Mononuclear cell (primary cell): ENCODE measurements at regions not wholly inside any gene's neighbourhood (a gene's known extent, or its start where the extent isn't known, plus 50 kb on each side); places are given as distances from the start of the nearest gene placed in this dataset.
"Not testable (repeated sequence)": the region's sequence is repeated elsewhere in the genome, so short reads cannot be mapped to it uniquely, and the experiment has no call there.

Source experiments
- H3K27me3 ChIP-seq: 2 replicates; pipeline ENCODE4 v1.6.0; 2011; ENCODE audit warnings: low read length, control low read depth; ENCODE audit not compliant: insufficient read depth
- H3K4me1 ChIP-seq: 2 replicates; pipeline ENCODE4 v1.5.1; 2011; ENCODE audit warnings: mild to moderate bottlenecking, low read length, control low read depth; ENCODE audit not compliant: insufficient read depth
- H3K4me3 ChIP-seq: 2 replicates; pipeline ENCODE4 v1.5.1; 2011; ENCODE audit warnings: mild to moderate bottlenecking, low read length, moderate library complexity
- H3K9me3 ChIP-seq: 2 replicates; pipeline ENCODE4 v1.5.1; 2011; ENCODE audit warnings: low read depth, mild to moderate bottlenecking, control low read depth, low read length

DNA sequence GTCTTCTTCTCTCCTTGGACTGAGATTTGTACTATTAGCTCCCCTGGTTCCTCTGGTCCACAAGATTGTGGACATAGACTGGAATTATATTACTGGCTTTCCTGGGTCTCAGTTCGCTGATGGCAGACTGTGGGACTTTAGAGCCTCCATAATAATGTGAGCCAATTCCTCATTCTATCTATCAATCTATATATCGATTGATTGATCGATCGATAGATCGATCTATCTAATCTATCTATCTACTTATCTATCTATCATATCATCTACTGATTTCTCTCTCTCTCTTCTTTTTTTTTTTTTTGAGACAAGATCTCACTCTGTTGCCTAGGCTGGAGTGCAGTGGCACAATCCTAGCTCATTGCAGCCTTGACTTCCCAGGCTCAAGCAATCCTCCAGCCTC, 51.5 kb upstream of the DDR1 start:
- Histone ChIP-seq H3K9me3 (no peaks in the 10 kb centered on the region), H3K27me3 (no peaks in the 10 kb centered on the region), H3K4me3 (no peak overlapping the region), H3K4me1 (peaks cover 51% of the 10 kb centered on the region)

DNA sequence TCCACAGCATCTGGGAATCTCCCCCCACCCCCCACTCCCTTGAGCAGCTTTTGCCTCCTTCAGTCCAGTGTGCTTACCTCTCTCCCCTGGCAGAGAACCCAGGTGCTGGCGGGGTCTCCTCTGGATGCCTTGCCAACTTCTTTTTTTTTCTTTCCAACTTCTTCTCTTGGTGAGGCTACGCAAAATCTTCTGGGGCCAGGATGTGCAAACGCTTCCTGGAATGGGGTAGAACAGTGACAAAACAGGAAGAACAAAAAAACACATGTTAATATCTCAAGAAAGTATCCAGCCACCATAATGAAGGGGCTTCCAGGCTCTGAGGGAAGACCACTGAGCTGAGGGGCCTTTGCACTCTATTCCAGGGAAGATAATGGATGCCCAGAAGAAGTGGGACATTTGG, 53.9 kb upstream of the DDR1 start:
- no peaks in the 10 kb centered on the region for H3K9me3 ChIP-seq
- H3K4me3 ChIP-seq, result peak overlapping the region; percentile 50
- H3K27me3 ChIP-seq, result no peaks in the 10 kb centered on the region
- peaks cover 59% of the 10 kb centered on the region for H3K4me1 ChIP-seq

DNA sequence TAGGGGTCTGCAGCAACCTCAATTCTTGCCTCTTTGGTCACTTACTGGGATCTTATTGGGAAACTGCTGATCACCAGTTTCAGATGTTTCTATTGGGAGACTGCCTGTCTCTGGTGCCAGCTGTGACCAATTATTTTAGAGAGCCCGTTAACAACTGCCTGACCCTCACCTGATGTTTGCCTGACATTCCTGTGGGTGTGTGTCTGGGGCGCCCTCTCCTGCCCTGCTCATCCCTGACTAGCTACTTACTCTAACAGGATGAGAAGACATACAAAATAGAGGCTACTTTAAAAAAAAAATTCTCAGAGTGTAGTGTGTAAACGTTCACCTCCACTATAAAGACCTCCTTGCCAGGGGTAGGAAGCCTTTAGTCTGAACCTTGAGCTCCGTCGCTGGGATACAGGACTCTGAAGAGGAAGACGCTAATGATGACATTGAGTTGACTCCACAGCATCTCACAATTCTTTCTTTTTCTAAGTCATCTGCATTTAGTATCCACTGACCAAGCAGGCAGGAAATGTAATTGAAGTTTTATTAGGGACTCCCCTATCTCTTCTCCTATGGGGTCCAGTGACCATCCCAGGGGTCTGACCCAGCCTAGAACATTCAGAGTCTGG, 54.6 kb upstream of the DDR1 start:
- H3K4me1 ChIP-seq, result peaks cover 55% of the 10 kb centered on the region

DNA sequence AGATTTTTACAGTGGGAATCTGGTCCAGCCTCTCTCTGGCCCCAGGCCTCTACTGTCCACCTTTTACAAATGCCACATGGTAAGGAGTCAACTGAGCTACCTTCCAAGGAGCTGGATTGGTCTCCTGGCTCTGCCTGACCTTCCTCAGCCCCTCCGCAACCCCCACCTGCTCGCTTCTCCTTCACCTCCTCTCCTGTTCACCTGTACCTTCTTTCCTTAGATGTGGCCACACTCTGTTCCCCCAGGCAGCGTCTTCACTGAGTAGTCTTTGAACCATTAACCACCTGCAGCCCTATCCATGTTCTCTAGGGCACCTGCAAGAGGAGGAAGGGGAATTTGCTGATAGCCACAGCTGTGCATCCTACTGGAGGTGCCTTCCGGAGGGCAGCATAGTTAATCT, 55.3 kb upstream of the DDR1 start:
- H3K4me1 ChIP-seq, result peaks cover 54% of the 10 kb centered on the region
- H3K9me3 ChIP-seq, result no peaks in the 10 kb centered on the region
- H3K4me3 ChIP-seq, result peak overlapping the region; percentile 50

More for the DNA sequence above, 54.6 kb upstream of the DDR1 start:
- peak overlapping the region; percentile 50 for H3K4me3 ChIP-seq
- H3K27me3 ChIP-seq, result no peaks in the 10 kb centered on the region
- no peaks in the 10 kb centered on the region for H3K9me3 ChIP-seq

DNA sequence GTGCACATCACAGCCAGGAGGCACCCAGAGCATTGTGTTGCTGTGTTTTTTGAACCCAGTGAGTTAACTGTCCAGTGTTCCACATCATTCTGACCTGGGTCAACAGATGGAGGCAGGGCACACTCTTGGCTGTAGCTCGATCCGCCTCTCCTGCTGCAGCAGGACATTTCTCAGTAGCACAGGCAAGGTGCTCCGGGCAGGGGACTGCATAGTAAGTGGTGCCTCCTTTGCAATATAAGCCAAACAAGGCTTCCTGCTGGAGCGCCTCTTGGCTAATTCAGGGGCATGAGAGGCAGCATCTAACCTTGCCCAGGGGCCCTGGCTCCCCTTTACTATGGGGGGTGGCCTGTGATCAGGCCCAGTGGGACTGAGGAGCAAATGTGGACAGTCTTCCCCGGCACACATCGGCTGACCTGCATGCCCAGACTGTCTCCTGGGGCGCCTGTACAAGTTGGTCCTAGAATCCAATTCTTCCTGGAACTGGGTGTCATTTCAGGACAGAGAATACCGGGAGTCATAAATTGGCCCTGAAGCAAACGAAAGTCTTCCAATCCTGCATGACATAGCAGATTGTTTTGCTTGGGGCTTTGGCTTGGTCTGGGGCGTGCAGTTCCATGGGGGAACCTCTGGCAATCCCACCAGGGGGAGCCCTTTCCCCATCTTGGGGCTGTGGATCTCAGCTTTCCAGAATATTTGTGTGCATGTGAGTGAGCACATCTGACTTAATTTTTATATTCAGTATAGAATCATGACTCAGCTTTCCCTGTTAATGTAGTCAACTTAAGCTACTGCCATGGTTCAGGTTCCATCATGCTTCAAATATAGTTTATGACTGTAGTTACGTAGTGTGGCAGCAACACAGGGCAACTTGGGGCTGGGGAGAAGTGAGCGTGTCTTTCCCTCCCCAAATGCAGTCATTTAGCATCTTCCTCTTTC, 56.0 kb upstream of the DDR1 start:
- Histone ChIP-seq H3K4me3 (peak overlapping the region; percentile 50), H3K27me3 (no peaks in the 10 kb centered on the region), H3K9me3 (no peaks in the 10 kb centered on the region), H3K4me1 (peaks cover 61% of the 10 kb centered on the region)

More for the DNA sequence above, 55.3 kb upstream of the DDR1 start:
- no peaks in the 10 kb centered on the region for H3K27me3 ChIP-seq

DNA sequence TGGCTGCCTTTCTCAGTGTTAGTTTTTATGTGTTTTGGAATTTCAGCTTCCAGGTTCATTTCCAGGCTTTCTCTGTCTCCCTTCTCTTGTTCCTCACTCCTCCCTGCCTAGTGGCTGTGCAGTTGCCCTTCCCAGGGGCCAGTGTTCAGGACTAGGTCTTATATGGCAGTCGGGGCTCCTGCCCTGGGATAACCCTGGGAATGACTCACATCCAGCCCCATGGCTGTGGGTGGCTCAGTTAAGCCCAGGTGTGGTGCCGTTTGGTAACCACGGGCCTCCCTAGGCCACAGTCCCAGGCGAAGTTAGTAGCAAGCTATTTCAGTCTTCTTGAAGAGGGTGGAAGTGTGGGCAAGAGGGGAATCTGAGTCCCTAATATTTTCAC, 57.4 kb upstream of the DDR1 start:
- Histone ChIP-seq H3K4me1 (peaks cover 75% of the 10 kb centered on the region), H3K4me3 (no peak overlapping the region), H3K9me3 (no peaks in the 10 kb centered on the region), H3K27me3 (no peaks in the 10 kb centered on the region)

DNA sequence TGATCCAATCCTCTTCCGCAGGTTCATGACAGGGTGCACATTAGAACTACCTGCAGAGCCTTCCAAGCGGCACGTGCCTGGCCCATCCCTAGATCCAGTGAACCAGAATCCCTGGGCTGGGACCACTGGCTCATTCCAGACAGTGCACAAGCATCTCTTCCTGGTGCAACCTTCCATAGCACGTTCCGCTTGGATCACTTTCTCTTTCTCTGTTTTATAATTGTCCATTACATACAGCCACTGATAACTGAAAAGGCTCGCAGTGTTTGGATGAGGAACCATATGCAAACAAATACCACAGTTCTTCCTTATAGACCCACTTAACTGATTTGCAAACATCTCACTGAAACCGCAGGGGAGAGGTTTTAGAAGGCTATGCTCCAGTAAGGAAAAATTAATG, 59.6 kb upstream of the DDR1 start:
- Histone ChIP-seq H3K4me3 (no peak overlapping the region), H3K4me1 (peaks cover 61% of the 10 kb centered on the region), H3K9me3 (no peaks in the 10 kb centered on the region), H3K27me3 (no peaks in the 10 kb centered on the region)

DNA sequence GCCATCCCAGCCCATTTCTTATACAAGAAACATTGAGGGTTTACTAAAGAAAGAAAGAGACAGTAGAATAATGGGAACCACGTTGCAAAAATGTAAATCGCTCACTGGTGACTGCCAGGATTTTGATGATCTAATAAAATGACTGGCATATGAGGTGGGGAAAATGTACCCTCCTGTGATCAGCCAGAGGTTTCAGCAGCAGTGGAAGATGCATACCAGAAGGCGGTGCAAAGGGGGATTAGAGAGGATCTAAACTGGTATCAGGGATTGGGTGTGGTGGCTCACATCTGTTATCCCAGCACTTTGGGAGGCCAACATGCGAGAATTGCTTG, 60.8 kb upstream of the DDR1 start:
- Histone ChIP-seq H3K4me3 (no peak overlapping the region), H3K27me3 (no peaks in the 10 kb centered on the region), H3K4me1 (peaks cover 61% of the 10 kb centered on the region), H3K9me3 (no peaks in the 10 kb centered on the region)

DNA sequence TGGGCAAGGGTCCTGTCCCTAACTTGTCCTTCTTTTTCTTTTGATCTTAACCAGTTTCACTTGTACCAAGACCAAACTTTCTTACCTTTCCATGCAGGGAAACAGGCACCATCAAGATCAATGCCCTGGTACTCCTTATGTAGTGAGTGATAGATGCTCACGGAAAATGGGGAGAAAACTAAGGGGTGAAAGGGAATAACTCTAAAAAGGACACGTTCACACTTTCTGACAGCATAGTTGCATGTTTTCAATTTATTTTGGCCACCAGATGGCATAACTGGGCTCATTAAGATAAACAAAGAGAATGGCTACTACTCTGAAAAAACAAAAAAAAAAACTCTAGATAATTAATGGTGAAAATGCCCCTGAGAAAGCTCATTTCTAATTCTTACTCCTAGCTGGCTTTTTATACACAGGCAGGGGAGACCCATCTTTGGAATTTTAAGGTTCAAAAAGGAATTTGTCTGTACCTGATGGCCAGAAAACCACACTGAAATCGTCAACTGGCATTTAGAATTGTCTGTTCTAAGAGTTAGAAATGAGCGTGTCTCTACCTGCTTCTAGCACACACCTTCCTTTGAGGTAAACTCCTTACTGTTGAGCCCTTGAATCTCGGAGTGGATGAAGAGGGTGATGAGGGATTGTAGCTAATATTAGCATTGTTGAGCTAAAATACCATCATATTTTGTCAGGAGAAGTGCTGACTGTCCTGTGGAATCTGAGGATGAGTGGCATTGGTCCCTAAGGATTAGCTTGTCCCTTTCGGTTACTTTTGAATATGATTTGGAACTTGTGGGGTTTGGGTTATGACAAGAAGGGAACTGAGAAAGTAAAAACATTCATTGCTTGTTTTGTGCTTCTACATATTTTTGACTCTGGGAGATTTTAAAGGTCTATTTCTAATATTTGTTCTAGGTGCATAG, 62.2 kb upstream of the DDR1 start:
- Histone ChIP-seq H3K27me3 (no peaks in the 10 kb centered on the region), H3K9me3 (no peaks in the 10 kb centered on the region), H3K4me1 (peaks cover 64% of the 10 kb centered on the region), H3K4me3 (no peak overlapping the region)

DNA sequence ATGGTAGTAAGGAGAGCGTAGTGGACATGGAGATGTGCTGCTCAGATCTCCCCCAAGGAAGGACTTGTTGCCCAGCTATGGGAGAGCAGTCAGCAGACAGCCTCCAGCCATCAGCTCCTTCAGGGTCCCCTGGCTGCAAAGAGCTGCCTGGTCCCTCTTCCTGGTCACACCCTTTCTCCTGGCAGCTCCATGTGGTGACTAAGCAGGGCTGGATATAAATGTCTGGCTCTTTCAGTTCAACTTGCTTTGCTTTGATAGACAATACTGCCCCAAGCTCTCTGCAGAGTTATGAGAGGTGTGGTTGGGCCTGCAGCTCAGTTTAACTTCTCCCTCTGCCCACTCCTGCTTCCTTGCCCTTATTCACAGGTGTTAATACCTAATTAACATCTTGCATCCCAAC, 64.1 kb upstream of the DDR1 start:
- Histone ChIP-seq H3K4me1 (peaks cover 67% of the 10 kb centered on the region), H3K9me3 (no peaks in the 10 kb centered on the region), H3K27me3 (no peaks in the 10 kb centered on the region), H3K4me3 (no peak overlapping the region)

DNA sequence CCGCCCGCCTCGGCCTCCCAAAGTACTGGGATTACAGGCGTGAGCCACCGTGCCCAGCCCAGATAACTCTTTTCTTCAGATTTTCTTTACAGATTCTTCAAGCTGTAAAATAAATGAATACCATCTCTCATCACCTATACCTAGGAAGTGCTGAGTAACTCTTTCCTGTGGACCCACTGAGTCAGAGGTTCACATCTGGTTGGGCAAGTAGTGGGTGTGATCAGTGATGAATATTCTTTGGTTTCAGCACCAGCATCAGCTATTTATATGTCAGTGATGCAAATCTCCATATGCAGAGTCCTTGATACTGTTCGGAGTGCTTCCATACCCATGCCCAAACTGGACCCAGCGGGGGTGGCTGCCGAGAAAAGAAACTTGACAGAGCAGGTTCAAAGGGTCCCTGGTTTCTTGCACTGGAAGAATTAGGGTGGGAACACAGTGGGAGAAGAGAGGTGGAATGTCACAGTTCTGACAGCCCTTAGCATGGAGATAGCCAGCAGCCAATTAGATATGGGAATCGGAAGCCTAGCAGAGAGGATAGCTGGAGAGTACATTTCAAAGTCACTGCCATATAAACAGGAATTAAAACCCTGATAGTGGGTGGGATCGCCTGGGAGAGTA, 64.9 kb upstream of the DDR1 start:
- Histone ChIP-seq H3K4me1 (peaks cover 70% of the 10 kb centered on the region), H3K9me3 (no peaks in the 10 kb centered on the region), H3K4me3 (no peak overlapping the region), H3K27me3 (no peaks in the 10 kb centered on the region)

DNA sequence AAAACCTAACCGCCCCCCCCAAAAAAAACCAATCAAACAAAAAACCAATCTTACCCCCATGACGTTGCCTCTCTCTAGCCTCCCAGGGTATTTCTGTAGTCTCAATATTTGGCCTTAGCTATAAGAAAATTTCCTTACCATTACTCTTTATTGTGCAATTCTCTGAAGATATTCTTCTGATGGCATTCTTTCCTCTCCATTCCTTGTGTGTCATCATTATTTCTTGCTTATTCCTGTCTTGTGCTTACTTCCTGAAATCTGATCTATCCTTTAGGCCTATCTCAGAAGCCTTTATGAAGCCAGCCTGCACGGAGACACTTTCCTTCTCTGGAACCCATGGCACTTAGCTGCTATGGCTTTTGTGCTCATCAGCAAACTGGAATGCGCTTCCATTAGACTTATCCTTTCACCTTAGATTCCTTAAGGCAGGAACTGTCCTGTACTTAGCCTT, 65.9 kb upstream of the DDR1 start:
- no peaks in the 10 kb centered on the region for H3K27me3 ChIP-seq
- peaks cover 71% of the 10 kb centered on the region for H3K4me1 ChIP-seq
- no peak overlapping the region for H3K4me3 ChIP-seq
- no peaks in the 10 kb centered on the region for H3K9me3 ChIP-seq

DNA sequence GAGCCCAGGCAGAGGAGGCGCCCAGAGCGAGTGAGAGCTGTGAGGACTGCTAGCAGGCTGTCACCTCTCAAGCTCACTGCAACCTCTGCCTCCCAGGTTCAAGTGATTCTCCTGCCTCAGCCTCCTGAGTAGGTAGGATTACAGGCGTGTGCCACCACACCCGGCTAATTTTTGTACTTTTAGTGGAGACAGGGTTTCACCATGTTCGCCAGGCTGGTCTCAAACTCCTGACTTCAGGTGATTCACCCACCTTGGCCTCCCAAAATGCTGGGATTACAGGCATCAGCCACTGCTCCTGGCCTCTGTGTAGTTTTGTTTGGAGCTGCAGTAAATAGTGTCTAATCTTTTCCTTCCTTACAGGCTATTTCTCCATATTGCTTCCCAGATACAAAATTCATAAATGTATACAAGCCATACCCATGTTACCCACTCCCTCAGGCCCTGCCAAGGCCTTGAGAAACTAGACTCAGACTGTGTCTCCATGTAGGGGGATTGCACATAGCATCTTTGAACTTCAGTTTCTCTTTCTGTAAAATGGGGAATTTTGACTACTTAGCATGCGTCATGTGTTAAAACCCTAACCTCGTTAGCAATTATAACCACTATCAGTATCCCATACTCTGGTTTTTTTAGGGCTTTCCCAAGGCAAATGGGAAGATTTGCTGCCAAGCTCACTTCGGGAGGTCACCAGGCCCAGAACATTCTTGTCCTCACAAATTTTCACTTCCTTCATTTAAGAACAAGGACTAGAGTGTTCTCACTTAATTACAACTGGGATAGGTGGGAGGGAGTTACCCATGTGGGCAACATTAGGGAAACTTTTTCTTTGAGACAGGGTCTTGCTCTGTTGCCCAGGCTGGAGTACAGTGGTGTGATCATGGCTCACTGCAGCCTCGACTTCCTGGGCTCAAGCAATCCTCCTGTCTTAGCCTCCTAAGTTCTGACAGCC, 67.3 kb upstream of the DDR1 start:
- H3K27me3 ChIP-seq, result no peaks in the 10 kb centered on the region
- H3K9me3 ChIP-seq, result no peaks in the 10 kb centered on the region
- H3K4me1 ChIP-seq, result peaks cover 71% of the 10 kb centered on the region
- no peak overlapping the region for H3K4me3 ChIP-seq

DNA sequence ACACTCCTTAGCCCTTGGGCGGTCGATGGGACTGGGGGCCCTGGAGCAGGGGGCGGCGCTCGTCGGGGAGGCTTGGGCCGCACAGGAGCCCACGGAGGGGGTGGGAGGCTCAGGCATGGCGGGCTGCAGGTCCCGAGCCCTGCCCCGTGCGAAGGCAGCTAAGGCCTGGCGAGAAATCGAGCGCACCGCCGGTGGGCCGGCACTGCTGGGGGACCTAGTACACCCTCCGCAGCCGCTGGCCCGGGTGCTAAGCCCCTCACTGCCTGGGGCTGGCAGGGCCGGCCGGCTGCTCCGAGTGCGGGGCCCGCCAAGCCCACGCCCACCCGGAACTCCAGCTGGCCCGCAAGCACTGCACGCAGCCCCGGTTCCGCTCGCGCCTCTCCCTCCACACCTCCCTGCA, 68.0 kb upstream of the DDR1 start:
- H3K4me1 ChIP-seq, result peaks cover 67% of the 10 kb centered on the region
- H3K9me3 ChIP-seq, H3K4me3 ChIP-seq, H3K27me3 ChIP-seq: not testable (repeated sequence)
